ENCODE measurements at regions not wholly inside any gene's neighbourhood (a gene's known extent, or its start where the extent isn't known, plus 50 kb on each side); places are given as distances from the start of the nearest gene placed in this dataset.
A peak's percentile ranks its signal among the peaks of the same experiment; 100 is the strongest.
"Not testable (repeated sequence)": the region's sequence is repeated elsewhere in the genome, so short reads cannot be mapped to it uniquely, and the experiment has no call there.

GRCh38 chr2:129375632-129376425 is 603.6 kb upstream of the RAB6C start:
- no peak for DNase-seq

GRCh38 chr2:129376426-129377077 is 602.9 kb upstream of the RAB6C start:
- DNase-seq: no peak

- DNase-seq: no peak
These were observed 602.4 kb upstream of the RAB6C start for GRCh38 chr2:129377078-129377469.

GRCh38 chr2:129378186-129378585 is 601.3 kb upstream of the RAB6C start:
- DNase-seq: no peak

- DNase-seq: no peak
These were observed 600.1 kb upstream of the RAB6C start for GRCh38 chr2:129379411-129379810.

- no peak for DNase-seq
These were observed 597.7 kb upstream of the RAB6C start for GRCh38 chr2:129381789-129382188.

- no peak for DNase-seq
These were observed 590.6 kb upstream of the RAB6C start for GRCh38 chr2:129388870-129389269.

GRCh38 chr2:129393816-129394215 is 585.6 kb upstream of the RAB6C start:
- no peak for DNase-seq

GRCh38 chr2:129396980-129397599 is 582.4 kb upstream of the RAB6C start:
- peak; percentile 51 for DNase-seq

GRCh38 chr2:129400826-129401225 is 578.6 kb upstream of the RAB6C start:
- DNase-seq: no peak

GRCh38 chr2:129402076-129402475 is 577.4 kb upstream of the RAB6C start:
- no peak for DNase-seq

- no peak for DNase-seq
These were observed 575.3 kb upstream of the RAB6C start for GRCh38 chr2:129404000-129404685.

GRCh38 chr2:129408570-129408969 is 570.9 kb upstream of the RAB6C start:
- no peak for DNase-seq

- DNase-seq: not testable (repeated sequence)
These were observed 562.4 kb upstream of the RAB6C start for GRCh38 chr2:129417041-129417440.

- no peak for DNase-seq
These were observed 557.4 kb upstream of the RAB6C start for GRCh38 chr2:129422028-129422427.

GRCh38 chr2:129428086-129428660 is 551.3 kb upstream of the RAB6C start:
- no peak for DNase-seq

- no peak for DNase-seq
These were observed 548.6 kb upstream of the RAB6C start for GRCh38 chr2:129430911-129431310.

- no peak for DNase-seq
These were observed 547.6 kb upstream of the RAB6C start for GRCh38 chr2:129431881-129432280.

- no peak for DNase-seq
These were observed 542.7 kb upstream of the RAB6C start for GRCh38 chr2:129436809-129437208.

GRCh38 chr2:129437725-129438124 is 541.7 kb upstream of the RAB6C start:
- no peak for DNase-seq

- no peak for DNase-seq
These were observed 540.9 kb upstream of the RAB6C start for GRCh38 chr2:129438501-129439057.

- DNase-seq: no peak
These were observed 539.8 kb upstream of the RAB6C start for GRCh38 chr2:129439406-129440302.
